Panc1 (cell line): ENCODE measurements at regions not wholly inside any gene's neighbourhood (a gene's known extent, or its start where the extent isn't known, plus 50 kb on each side); places are given as distances from the start of the nearest gene placed in this dataset.

Experiments
- ATAC-seq: fragments of 200-7000 bp; cut with Tn5 transposase; 2 replicates; pipeline ENCODE4 v1.9.1; 2020; ENCODE audit warnings: mild to moderate bottlenecking, moderate library complexity
- BruUV-seq: library from RNA; stranded (reverse); fragments of 400-500 nt; replicated peaks from 2 replicates; lab custom pipeline; 2021; lab: Mats Ljungman, UMichigan
- CTCF ChIA-PET: fragments of 300-600 bp; sonication (Branson Sonifier 250); formaldehyde crosslinking; loops from one replicate; lab custom pipeline; 2022; ENCODE audit warnings: antibody characterized with exemption; lab: Charles Lee
- POLR2A ChIA-PET: fragments of 300-600 bp; sonication (Branson Sonifier 250); formaldehyde crosslinking; loops from one replicate; lab custom pipeline; 2022; ENCODE audit warnings: antibody characterized with exemption; lab: Charles Lee
- DNase-seq: peaks from one replicate; pipeline ENCODE4 v3.0.0-alpha.2; 2010; ENCODE audit warnings: low read depth, low spot score
- H3K27ac ChIP-seq: 2 replicates; pipeline ENCODE4 v1.5.1; 2011; ENCODE audit warnings: mild to moderate bottlenecking, low read length, inconsistent platforms
- H3K27me3 ChIP-seq: fragments of 200-500 bp; sonication (Bioruptor generic); 2 replicates; pipeline ENCODE4 v1.6.0; 2014; ENCODE audit warnings: low read length, inconsistent platforms; ENCODE audit not compliant: control insufficient read depth, insufficient read depth
- H3K36me3 ChIP-seq: fragments of 200-500 bp; sonication (Bioruptor generic); 2 replicates; pipeline ENCODE4 v1.5.1; 2014; ENCODE audit warnings: inconsistent platforms, mild to moderate bottlenecking, low read length, moderate library complexity; ENCODE audit not compliant: control insufficient read depth, insufficient read depth
- H3K4me1 ChIP-seq: 2 replicates; pipeline ENCODE4 v1.5.1; 2011; ENCODE audit warnings: inconsistent platforms, mild to moderate bottlenecking, low read length, moderate library complexity; ENCODE audit not compliant: control insufficient read depth, insufficient read depth
- H3K4me3 ChIP-seq, 2 experiments: 2 replicates each; pipeline ENCODE4 v1.5.1; 2011 to 2012; ENCODE audit warnings: low read depth in 2 of 2, low read length in 2 of 2, mild to moderate bottlenecking in 2 of 2, inconsistent platforms in 1 of 2, moderate library complexity in 1 of 2
- H3K9me3 ChIP-seq: fragments of 200-500 bp; sonication (Bioruptor generic); 2 replicates; pipeline ENCODE4 v1.5.1; 2014; ENCODE audit warnings: low read depth, mild to moderate bottlenecking, inconsistent platforms, low read length, moderate library complexity; ENCODE audit not compliant: control insufficient read depth, insufficient read depth
- CTCF ChIP-seq: fragments of 450-650 bp; IDR thresholded peaks from 2 replicates; pipeline ENCODE4 v1.5.1; 2017; ENCODE audit warnings: mild to moderate bottlenecking
- POLR2AphosphoS5 ChIP-seq: IDR thresholded peaks from 2 replicates; pipeline ENCODE4 v1.6.1; 2012; ENCODE audit warnings: mild to moderate bottlenecking, low read depth, low read length, moderate library complexity
- REST ChIP-seq, 2 experiments: IDR thresholded peaks; 2 replicates each; pipeline ENCODE4 v1.6.1; 2011 to 2012; ENCODE audit warnings: low read depth in 2 of 2, control low read depth in 1 of 2, low read length in 1 of 2, mild to moderate bottlenecking in 1 of 2, moderate library complexity in 1 of 2; ENCODE audit not compliant: insufficient read depth in 1 of 2
- SIN3A ChIP-seq: IDR thresholded peaks from 2 replicates; pipeline ENCODE4 v1.6.1; 2012; ENCODE audit warnings: low read depth, mild to moderate bottlenecking, low read length, moderate library complexity, borderline replicate concordance; ENCODE audit not compliant: insufficient read depth
- TCF7L2 ChIP-seq: IDR thresholded peaks from 2 replicates; pipeline ENCODE4 v1.6.1; 2011; ENCODE audit warnings: mild to moderate bottlenecking, low read depth, low read length, inconsistent platforms
- in situ Hi-C: cut with HindIII; loops from 2 replicates; pipeline ENCODE4 v1.10.0; 2016; ENCODE audit warnings: low sequenced_read_pairs, low pct_unique_long_range_greater_than_20kb
- intact Hi-C: fragments of 100-400 bp; cut with micrococcal nuclease; formaldehyde crosslinking; loops from one replicate; pipeline ENCODE4 v1.10.0; 2022; ENCODE audit not compliant: unreplicated experiment

- H3K4me3 ChIP-seq: no peak overlapping the region
- H3K36me3 ChIP-seq: no peaks in the 10 kb centered on the region
- no peaks in the 10 kb centered on the region for H3K4me1 ChIP-seq
- in situ Hi-C loops: no loop called here
- no peaks in the 10 kb centered on the region; the same call in 1 of the 2 replicates for H3K27me3 ChIP-seq
- ATAC-seq (no peak), DNase-seq (no peak)
- no peak for TF ChIP-seq REST (IDR thresholded peaks at IDR 0.05; ENCODE audit: insufficient read depth in 1 of 2, low read depth in 2 of 2, low read length in 1 of 2)
- TF ChIP-seq CTCF: no peak
- TF ChIP-seq POLR2AphosphoS5: no peak
- TF ChIP-seq SIN3A: no peak
- no peak for TF ChIP-seq TCF7L2
- no TSS peak for BruUV-seq
- ChIA-PET CTCF (no interaction called here), POLR2A (interaction anchor here (0.6 kb wide), 1 partner anchor 13 kb away, joined by 3 read pairs; no protein-coding TSS in a partner anchor)
- H3K9me3 ChIP-seq: no peaks in the 10 kb centered on the region
- intact Hi-C loops: no loop called here
- no peak overlapping the region for H3K27ac ChIP-seq
Measured at GRCh38 chr7:131921016-131921415, 364.6 kb upstream of the PODXL start.

- no peaks in the 10 kb centered on the region; the same call in 1 of the 2 replicates for H3K27me3 ChIP-seq
- H3K36me3 ChIP-seq: no peaks in the 10 kb centered on the region
- DNase-seq (no peak), ATAC-seq (no peak)
- intact Hi-C loops (no loop called here), in situ Hi-C loops (no loop called here)
- TF ChIP-seq TCF7L2 (no peak), REST (IDR thresholded peaks at IDR 0.05; ENCODE audit: insufficient read depth in 1 of 2, low read depth in 2 of 2, low read length in 1 of 2) (no peak), CTCF (no peak), SIN3A (no peak), POLR2AphosphoS5 (no peak)
- POLR2A ChIA-PET: no interaction called here
- H3K27ac ChIP-seq: no peak overlapping the region
- CTCF ChIA-PET: no interaction called here
- BruUV-seq: no TSS peak
- no peaks in the 10 kb centered on the region for H3K4me1 ChIP-seq
- no peak overlapping the region for H3K4me3 ChIP-seq
- H3K9me3 ChIP-seq: no peaks in the 10 kb centered on the region
Measured at GRCh38 chr7:131919920-131920709, 363.7 kb upstream of the PODXL start.
